Type B pancreatic cell (in vitro differentiated cells): ENCODE measurements at regions not wholly inside any gene's neighbourhood (a gene's known extent, or its start where the extent isn't known, plus 50 kb on each side); places are given as distances from the start of the nearest gene placed in this dataset.

Experiments
- DNase-seq: peaks from one replicate; pipeline ENCODE4 v3.0.0; 2021; ENCODE audit warnings: mixed read lengths; ENCODE audit not compliant: unreplicated experiment; ENCODE audit errors: extremely low spot score
- H3K27ac Mint-ChIP-seq: 2 replicates; pipeline ENCODE4 v1.8.0; 2021; ENCODE audit warnings: mild to moderate bottlenecking, mixed read lengths
- H3K27me3 Mint-ChIP-seq: 2 replicates; pipeline ENCODE4 v1.8.0; 2021; ENCODE audit warnings: mixed read lengths
- H3K36me3 Mint-ChIP-seq: 2 replicates; pipeline ENCODE4 v1.8.0; 2021; ENCODE audit warnings: mixed read lengths
- H3K4me1 Mint-ChIP-seq: one replicate; pipeline ENCODE4 v1.8.0; 2021; ENCODE audit warnings: mixed read lengths; ENCODE audit not compliant: unreplicated experiment
- H3K4me3 Mint-ChIP-seq: 2 replicates; pipeline ENCODE4 v1.8.0; 2021; ENCODE audit warnings: mild to moderate bottlenecking, mixed read lengths
- H3K9me3 Mint-ChIP-seq: 2 replicates; pipeline ENCODE4 v1.8.0; 2021; ENCODE audit warnings: mixed read lengths
- CTCF ChIP-seq: fragments of 200-600 bp; sonication (generic); conservative IDR thresholded peaks from 2 replicates; pipeline ENCODE4 v1.5.0; 2021; ENCODE audit warnings: antibody characterized with exemption, mild to moderate bottlenecking

GRCh38 chr22:47460861-47461260, 698.4 kb downstream of the TBC1D22A start:
- Mint-ChIP-seq H3K27me3 (no peaks in the 10 kb centered on the region), H3K9me3 (peaks cover 21% of the 10 kb centered on the region), H3K4me3 (no peak overlapping the region), H3K4me1 (no peaks in the 10 kb centered on the region), H3K36me3 (no peaks in the 10 kb centered on the region), H3K27ac (no peak overlapping the region)
- TF ChIP-seq CTCF: no peak
- DNase-seq: no peak

GRCh38 chr22:47460176-47460575, 697.7 kb downstream of the TBC1D22A start:
- H3K27me3 Mint-ChIP-seq: no peaks in the 10 kb centered on the region
- TF ChIP-seq CTCF: no peak
- no peak overlapping the region for H3K27ac Mint-ChIP-seq
- no peak for DNase-seq
- H3K9me3 Mint-ChIP-seq: peaks cover 21% of the 10 kb centered on the region
- H3K4me3 Mint-ChIP-seq: no peak overlapping the region
- no peaks in the 10 kb centered on the region for H3K36me3 Mint-ChIP-seq
- no peaks in the 10 kb centered on the region for H3K4me1 Mint-ChIP-seq

- TF ChIP-seq CTCF: no peak
- Mint-ChIP-seq H3K4me3 (no peak overlapping the region), H3K27me3 (no peaks in the 10 kb centered on the region), H3K36me3 (no peaks in the 10 kb centered on the region), H3K9me3 (peaks cover 13% of the 10 kb centered on the region), H3K27ac (no peak overlapping the region), H3K4me1 (no peaks in the 10 kb centered on the region)
- DNase-seq: no peak
These were observed 695.9 kb downstream of the TBC1D22A start for GRCh38 chr22:47458348-47458747.

- no peaks in the 10 kb centered on the region for H3K27me3 Mint-ChIP-seq
- H3K4me3 Mint-ChIP-seq: no peak overlapping the region
- H3K9me3 Mint-ChIP-seq: peaks cover 13% of the 10 kb centered on the region
These were observed 695.3 kb downstream of the TBC1D22A start for GRCh38 chr22:47457509-47458300.

GRCh38 chr22:47457021-47457420, 694.6 kb downstream of the TBC1D22A start:
- no peak for DNase-seq
- Mint-ChIP-seq H3K4me1 (no peaks in the 10 kb centered on the region), H3K4me3 (no peak overlapping the region), H3K36me3 (no peaks in the 10 kb centered on the region), H3K27me3 (no peaks in the 10 kb centered on the region), H3K9me3 (peaks cover 13% of the 10 kb centered on the region), H3K27ac (no peak overlapping the region)
- no peak for TF ChIP-seq CTCF

More at GRCh38 chr22:47457509-47458300, 695.3 kb downstream of the TBC1D22A start:
- no peak for TF ChIP-seq CTCF
- Mint-ChIP-seq H3K36me3 (no peaks in the 10 kb centered on the region), H3K27ac (no peak overlapping the region), H3K4me1 (no peaks in the 10 kb centered on the region)
- no peak for DNase-seq
